Suprapubic skin (tissue), 4 donors: ENCODE measurements at regions not wholly inside any gene's neighbourhood (a gene's known extent, or its start where the extent isn't known, plus 50 kb on each side); places are given as distances from the start of the nearest gene placed in this dataset.
"Not testable (repeated sequence)": the region's sequence is repeated elsewhere in the genome, so short reads cannot be mapped to it uniquely, and the experiment has no call there.

Experiments
- DNase-seq, 2 donors: peaks; one replicate each; pipeline ENCODE4 v3.0.0-alpha.2; 2019; ENCODE audit warnings: low spot score in 2 of 2
- H3K27ac ChIP-seq: fragments of 200-600 bp; sonication (generic); one replicate; pipeline ENCODE4 v1.5.1; 2019
- H3K27me3 ChIP-seq: fragments of 200-600 bp; sonication (generic); one replicate; pipeline ENCODE4 v1.5.1; 2019
- H3K36me3 ChIP-seq: fragments of 200-600 bp; sonication (generic); one replicate; pipeline ENCODE4 v1.5.1; 2019
- H3K4me1 ChIP-seq: fragments of 200-600 bp; sonication (generic); one replicate; pipeline ENCODE4 v1.5.1; 2019
- H3K4me3 ChIP-seq: fragments of 200-600 bp; sonication (generic); one replicate; pipeline ENCODE4 v1.5.1; 2019; ENCODE audit warnings: mild to moderate bottlenecking
- H3K9me3 ChIP-seq: fragments of 200-600 bp; sonication (generic); one replicate; pipeline ENCODE4 v1.5.1; 2019
- WGBS: methylation state at CpG from one replicate; pipeline ENCODE4 v1.1.5; 2018; 5-methylcytosine and 5-hydroxymethylcytosine counted together

- not testable (repeated sequence) for H3K4me1 ChIP-seq, H3K27ac ChIP-seq, DNase-seq, H3K9me3 ChIP-seq, H3K4me3 ChIP-seq, H3K27me3 ChIP-seq, H3K36me3 ChIP-seq
- WGBS: 87% methylated on average over 10 of the region's 12 CpGs
These were observed 128.5 kb downstream of the ART5 start for GRCh38 chr11:3513311-3513710.

- H3K4me3 ChIP-seq, H3K27me3 ChIP-seq, DNase-seq, H3K9me3 ChIP-seq, H3K4me1 ChIP-seq, H3K27ac ChIP-seq, H3K36me3 ChIP-seq: not testable (repeated sequence)
- WGBS: 55% methylated on average over 6 of the region's 6 CpGs
These were observed 129.0 kb downstream of the ART5 start for GRCh38 chr11:3512751-3513150.

- not testable (repeated sequence) for DNase-seq, H3K4me3 ChIP-seq, H3K27me3 ChIP-seq, H3K27ac ChIP-seq, H3K4me1 ChIP-seq, H3K36me3 ChIP-seq, H3K9me3 ChIP-seq
- 29% methylated on average over 7 of the region's 12 CpGs for WGBS
These were observed 129.6 kb downstream of the ART5 start for GRCh38 chr11:3512133-3512703.

GRCh38 chr11:3511416-3512132 lies 130.2 kb downstream of the ART5 start:
- not testable (repeated sequence) for DNase-seq, H3K4me1 ChIP-seq, H3K27me3 ChIP-seq, H3K36me3 ChIP-seq, H3K9me3 ChIP-seq, H3K27ac ChIP-seq
- peak overlapping the region; percentile 3 for H3K4me3 ChIP-seq
- 36% methylated on average over 8 of the region's 8 CpGs for WGBS

DNA sequence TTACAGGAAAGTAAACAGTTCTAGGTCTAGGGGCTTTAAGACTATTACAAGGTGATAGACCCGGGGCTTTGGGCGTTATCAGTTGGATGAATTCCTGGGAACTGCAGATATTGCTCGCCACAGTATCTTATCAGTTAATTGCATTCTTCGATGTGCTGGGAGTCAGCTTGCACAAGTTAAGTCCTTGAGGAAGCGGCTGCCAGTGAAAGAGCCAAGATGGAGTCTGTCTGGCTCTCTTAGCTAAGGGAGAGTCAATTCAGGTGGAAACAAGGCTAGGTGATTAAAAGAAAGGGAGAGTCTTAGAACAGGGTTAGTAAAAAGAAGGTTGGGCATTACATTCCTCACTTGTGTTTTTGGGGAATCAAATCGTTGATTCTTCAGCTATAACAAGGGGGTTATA lies 130.6 kb upstream of the ZNF195 start:
- WGBS: 75% methylated on average over 6 of the region's 6 CpGs
- H3K27ac ChIP-seq, H3K4me3 ChIP-seq, DNase-seq, H3K4me1 ChIP-seq, H3K27me3 ChIP-seq, H3K36me3 ChIP-seq, H3K9me3 ChIP-seq: not testable (repeated sequence)

- not testable (repeated sequence) for H3K36me3 ChIP-seq
These were observed 120.3 kb upstream of the ZNF195 start for GRCh38 chr11:3499198-3499597.

DNA sequence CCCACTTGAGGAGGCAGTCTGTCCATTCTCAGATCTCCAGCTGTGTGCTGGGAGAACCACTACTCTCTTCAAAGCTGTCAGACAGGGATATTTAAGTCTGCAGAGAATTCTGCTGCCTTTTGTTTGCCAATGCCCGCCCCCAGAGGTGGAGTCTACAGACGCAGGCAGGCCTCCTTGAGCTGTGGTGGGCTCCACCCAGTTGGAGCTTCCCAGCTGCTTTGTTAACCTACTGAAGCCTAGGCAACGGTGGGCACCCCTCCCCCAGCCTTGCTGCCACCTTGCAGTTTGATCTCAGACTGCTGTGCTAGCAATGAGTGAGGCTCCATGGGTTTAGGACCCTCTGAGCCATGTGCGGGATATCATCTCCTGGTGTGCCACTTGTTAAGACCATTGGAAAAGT lies 119.4 kb upstream of the ZNF195 start:
- not testable (repeated sequence) for H3K27ac ChIP-seq, H3K36me3 ChIP-seq, H3K9me3 ChIP-seq, H3K4me1 ChIP-seq, H3K27me3 ChIP-seq, DNase-seq, H3K4me3 ChIP-seq
- WGBS: 56% methylated on average over 4 of the region's 4 CpGs

More at GRCh38 chr11:3499198-3499597, 120.3 kb upstream of the ZNF195 start:
- H3K27ac ChIP-seq, H3K4me3 ChIP-seq, H3K9me3 ChIP-seq, H3K27me3 ChIP-seq, H3K4me1 ChIP-seq, DNase-seq: not testable (repeated sequence)
- 53% methylated on average over 4 of the region's 4 CpGs for WGBS

DNA sequence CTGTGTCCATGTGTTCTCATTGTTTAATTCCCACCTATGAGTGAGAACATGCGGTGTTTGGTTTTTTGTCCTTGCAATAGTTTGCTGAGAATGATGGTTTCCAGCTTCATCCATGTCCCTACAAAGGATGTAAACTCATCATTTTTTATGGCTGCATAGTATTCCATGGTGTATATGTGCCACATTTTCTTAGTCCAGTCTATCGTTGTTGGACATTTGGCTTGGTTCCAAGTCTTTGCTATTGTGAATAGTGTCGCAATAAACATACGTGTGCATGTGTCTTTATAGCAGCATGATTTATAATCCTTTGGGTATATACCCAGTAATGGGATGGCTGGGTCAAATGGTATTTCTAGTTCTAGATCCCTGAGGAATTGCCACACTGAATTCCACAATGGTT lies 114.2 kb upstream of the ZNF195 start:
- WGBS: 70% methylated on average over 3 of the region's 4 CpGs
- not testable (repeated sequence) for H3K36me3 ChIP-seq, H3K4me1 ChIP-seq, H3K9me3 ChIP-seq, DNase-seq, H3K4me3 ChIP-seq, H3K27me3 ChIP-seq, H3K27ac ChIP-seq

DNA sequence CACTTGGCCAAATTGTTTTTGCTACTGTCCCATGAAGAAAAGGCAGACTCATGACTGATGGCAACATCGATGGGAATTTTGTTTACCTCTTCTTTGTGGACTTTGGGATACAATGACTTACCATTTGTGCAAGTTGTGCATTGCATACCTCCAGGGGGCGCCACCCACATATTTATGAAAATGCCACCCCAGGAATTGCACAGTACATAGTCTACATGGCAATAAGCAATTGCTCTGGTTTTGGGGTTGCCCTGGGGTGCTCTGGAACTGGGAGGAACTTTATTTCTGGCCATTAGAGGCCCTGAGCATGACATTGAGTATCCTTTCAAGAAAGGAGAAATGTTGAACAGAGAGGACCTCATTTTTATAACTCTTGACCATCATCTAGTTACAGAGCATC lies 109.1 kb upstream of the ZNF195 start:
- not testable (repeated sequence) for H3K4me3 ChIP-seq, DNase-seq, H3K4me1 ChIP-seq, H3K36me3 ChIP-seq, H3K27ac ChIP-seq, H3K9me3 ChIP-seq, H3K27me3 ChIP-seq
- WGBS: 51% methylated on average over 2 of the region's 2 CpGs

DNA sequence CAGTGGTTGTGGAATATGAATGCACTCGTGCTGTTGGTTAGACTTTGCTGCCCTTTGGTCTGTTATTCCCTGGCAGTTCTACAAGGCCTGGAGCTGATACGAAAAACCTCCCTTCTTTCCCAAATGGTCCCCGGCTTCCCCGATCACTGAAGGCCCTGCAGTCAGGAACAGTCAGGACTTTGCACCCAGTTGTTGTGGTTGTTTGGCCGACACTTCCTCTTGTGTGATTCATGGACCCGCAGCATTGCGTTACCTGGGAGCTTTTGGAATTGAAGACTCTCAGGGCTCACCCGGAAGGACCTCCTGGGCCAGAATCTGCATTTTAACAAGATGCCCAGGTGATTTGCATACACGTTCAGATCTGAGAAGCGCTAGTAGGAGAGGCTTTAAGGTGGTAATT lies 106.8 kb upstream of the ZNF195 start:
- not testable (repeated sequence) for H3K4me1 ChIP-seq, H3K9me3 ChIP-seq, H3K4me3 ChIP-seq, DNase-seq, H3K27ac ChIP-seq, H3K27me3 ChIP-seq, H3K36me3 ChIP-seq
- 71% methylated on average over 9 of the region's 10 CpGs for WGBS

- H3K4me3 ChIP-seq: peak overlapping the region; percentile 28
- DNase-seq, H3K9me3 ChIP-seq: not testable (repeated sequence)
These were observed 98.3 kb upstream of the ZNF195 start for GRCh38 chr11:3476937-3477885.

More at GRCh38 chr11:3476937-3477885, 98.3 kb upstream of the ZNF195 start:
- H3K36me3 ChIP-seq, H3K27me3 ChIP-seq, H3K4me1 ChIP-seq: not testable (repeated sequence)
- 46% methylated on average over 16 of the region's 20 CpGs for whole genome bisulfite sequencing
- H3K27ac ChIP-seq: peak overlapping the region; percentile 78
